Neuronal stem cell (in vitro differentiated cells): ENCODE measurements at regions not wholly inside any gene's neighbourhood (a gene's known extent, or its start where the extent isn't known, plus 50 kb on each side); places are given as distances from the start of the nearest gene placed in this dataset.

ENCODE experiments used
- DNase-seq: peaks from one replicate; pipeline ENCODE4 v3.0.0-alpha.2; 2013; ENCODE audit warnings: low spot score
- H2AFZ ChIP-seq: one replicate; pipeline ENCODE4 v1.6.1; 2013; ENCODE audit warnings: mild to moderate bottlenecking, low read length, inconsistent platforms
- H2AK5ac ChIP-seq: 2 replicates; pipeline ENCODE4 v1.6.1; 2013; ENCODE audit warnings: low read depth, mild to moderate bottlenecking, inconsistent platforms, low read length, moderate library complexity, mixed read lengths
- H2BK120ac ChIP-seq: 2 replicates; pipeline ENCODE4 v1.6.1; 2013; ENCODE audit warnings: low read depth, mild to moderate bottlenecking, inconsistent platforms, low read length, moderate library complexity, mixed read lengths
- H2BK12ac ChIP-seq: one replicate; pipeline ENCODE4 v1.6.1; 2013; ENCODE audit warnings: low read length, inconsistent platforms
- H2BK15ac ChIP-seq: 2 replicates; pipeline ENCODE4 v1.6.1; 2013; ENCODE audit warnings: mild to moderate bottlenecking, low read length, inconsistent platforms, mixed read lengths
- H2BK5ac ChIP-seq: one replicate; pipeline ENCODE4 v1.6.1; 2013; ENCODE audit warnings: inconsistent platforms, mild to moderate bottlenecking, low read length, moderate library complexity
- H3K14ac ChIP-seq: one replicate; pipeline ENCODE4 v1.6.1; 2013; ENCODE audit warnings: low read length, inconsistent platforms
- H3K18ac ChIP-seq: 2 replicates; pipeline ENCODE4 v1.6.1; 2013; ENCODE audit warnings: low read length, inconsistent platforms
- H3K23ac ChIP-seq: 2 replicates; pipeline ENCODE4 v1.6.1; 2013; ENCODE audit warnings: low read depth, mild to moderate bottlenecking, mixed read lengths, low read length, inconsistent platforms; ENCODE audit not compliant: poor library complexity
- H3K27ac ChIP-seq: replicated peaks from 3 replicates; pipeline ENCODE4 v1.5.1; 2013; ENCODE audit warnings: low read length, inconsistent platforms
- H3K27me3 ChIP-seq, 3 experiments: 2 replicates each; pipeline ENCODE4 v1.6.1; 2013; ENCODE audit warnings: low read length in 3 of 3, mild to moderate bottlenecking in 2 of 3, inconsistent platforms in 1 of 3, low read depth in 1 of 3, mixed read lengths in 1 of 3, moderate library complexity in 1 of 3; ENCODE audit not compliant: control insufficient read depth in 3 of 3, insufficient read depth in 3 of 3
- H3K36me3 ChIP-seq, 2 donors: replicated peaks in 1 of 2; 2 replicates each; pipeline ENCODE4 v1.6.1; 2013; ENCODE audit warnings: low read length in 2 of 2; ENCODE audit not compliant: control insufficient read depth in 2 of 2, insufficient read depth in 2 of 2
- H3K4ac ChIP-seq: 2 replicates; pipeline ENCODE4 v1.6.1; 2013; ENCODE audit warnings: inconsistent platforms, mild to moderate bottlenecking, low read length, moderate library complexity
- H3K4me1 ChIP-seq, 2 donors: 1 replicate in 1 of 2; 2 replicates in 1 of 2; pipeline ENCODE4 v1.6.1; 2013; ENCODE audit warnings: low read length in 2 of 2, low read depth in 1 of 2; ENCODE audit not compliant: control insufficient read depth in 2 of 2, insufficient read depth in 1 of 2
- H3K4me2 ChIP-seq: one replicate; pipeline ENCODE4 v1.6.1; 2013; ENCODE audit warnings: mild to moderate bottlenecking, low read length, inconsistent platforms; ENCODE audit not compliant: insufficient read depth, poor library complexity, severe bottlenecking
- H3K4me3 ChIP-seq, 2 donors: 2 replicates each; pipeline ENCODE4 v1.5.1; 2013; ENCODE audit warnings: low read length in 2 of 2, mild to moderate bottlenecking in 2 of 2, inconsistent platforms in 1 of 2, moderate library complexity in 1 of 2
- H3K79me1 ChIP-seq: one replicate; pipeline ENCODE4 v1.6.1; 2013; ENCODE audit warnings: low read depth, mild to moderate bottlenecking, inconsistent platforms, low read length, moderate library complexity
- H3K9ac ChIP-seq: one replicate; pipeline ENCODE4 v1.6.1; 2013; ENCODE audit warnings: mild to moderate bottlenecking, low read depth, low read length, inconsistent platforms; ENCODE audit not compliant: poor library complexity
- H3K9me3 ChIP-seq, 2 donors: replicated peaks in 1 of 2; 2 replicates each; pipeline versions ENCODE3 to v1.6.1; 2013; ENCODE audit warnings: low read length in 2 of 2, mild to moderate bottlenecking in 2 of 2, inconsistent platforms in 1 of 2, low read depth in 1 of 2, mixed read lengths in 1 of 2, moderate library complexity in 1 of 2; ENCODE audit not compliant: control insufficient read depth in 2 of 2, insufficient read depth in 1 of 2
- H4K8ac ChIP-seq: one replicate; pipeline ENCODE4 v1.6.1; 2013; ENCODE audit warnings: low read depth, mild to moderate bottlenecking, inconsistent platforms, low read length, moderate library complexity
- H4K91ac ChIP-seq: one replicate; pipeline ENCODE4 v1.6.1; 2013; ENCODE audit warnings: low read length, low read depth, mild to moderate bottlenecking, inconsistent platforms; ENCODE audit not compliant: poor library complexity
- WGBS, 2 donors: extraction: QIAGEN DNeasy Blood & Tissue Kit; methylation state at CpG; one replicate each; pipeline ENCODE4 v1.1.7; 2013; ENCODE audit warnings: missing lambda C conversion rate in 2 of 2, mixed read lengths in 1 of 2; ENCODE audit not compliant: insufficient read length in 2 of 2, insufficient replicate concordance in 1 of 2; ENCODE audit errors: extremely low coverage in 2 of 2; 5-methylcytosine and 5-hydroxymethylcytosine counted together

DNA sequence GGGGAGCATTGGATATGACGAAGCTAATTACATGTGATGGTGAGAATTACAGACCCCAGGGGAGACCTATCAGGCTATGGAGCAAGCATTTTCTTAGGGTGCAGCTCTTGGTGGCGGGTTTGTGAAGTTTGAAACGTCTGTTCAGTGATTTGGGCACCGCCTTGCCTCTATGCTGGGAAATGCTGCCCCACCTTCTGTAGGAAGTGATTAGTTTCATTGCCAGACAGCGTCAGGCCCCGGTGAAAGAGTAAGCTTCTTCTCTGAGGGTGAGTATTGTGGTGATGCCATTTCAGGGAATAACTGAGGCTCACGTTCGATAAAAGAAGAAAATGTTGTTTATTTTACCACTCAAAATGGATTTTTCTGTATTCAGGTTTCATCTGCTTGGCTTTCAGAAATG, 186.2 kb upstream of the CDH2 start:
- H3K14ac ChIP-seq = no peak overlapping the region
- H2BK15ac ChIP-seq = no peak overlapping the region
- no peak overlapping the region for H2BK5ac ChIP-seq
- H3K36me3 ChIP-seq = no peaks in the 10 kb centered on the region
- H3K4ac ChIP-seq = no peak overlapping the region
- no peak overlapping the region for H2BK120ac ChIP-seq
- no peak overlapping the region for H4K8ac ChIP-seq
- H3K79me1 ChIP-seq = no peaks in the 10 kb centered on the region
- H3K23ac ChIP-seq = no peak overlapping the region
- no peak overlapping the region for H2AFZ ChIP-seq
- no peak overlapping the region for H2BK12ac ChIP-seq
- no CpG with 5 or more reads among the region's 8 CpGs for WGBS, 2 donors
- peaks cover 0 to 3% of the 10 kb centered on the region in 2 donors for H3K9me3 ChIP-seq
- no peak overlapping the region for H4K91ac ChIP-seq
- H3K9ac ChIP-seq = no peak overlapping the region
- H3K4me2 ChIP-seq = no peak overlapping the region
- no peaks in the 10 kb centered on the region for H3K27me3 ChIP-seq
- no peak overlapping the region for H3K18ac ChIP-seq
- no peak overlapping the region for H3K27ac ChIP-seq
- no peaks in the 10 kb centered on the region for H3K4me1 ChIP-seq
- no peak for DNase-seq
- no peak overlapping the region for H3K4me3 ChIP-seq
- H2AK5ac ChIP-seq = no peak overlapping the region

DNA sequence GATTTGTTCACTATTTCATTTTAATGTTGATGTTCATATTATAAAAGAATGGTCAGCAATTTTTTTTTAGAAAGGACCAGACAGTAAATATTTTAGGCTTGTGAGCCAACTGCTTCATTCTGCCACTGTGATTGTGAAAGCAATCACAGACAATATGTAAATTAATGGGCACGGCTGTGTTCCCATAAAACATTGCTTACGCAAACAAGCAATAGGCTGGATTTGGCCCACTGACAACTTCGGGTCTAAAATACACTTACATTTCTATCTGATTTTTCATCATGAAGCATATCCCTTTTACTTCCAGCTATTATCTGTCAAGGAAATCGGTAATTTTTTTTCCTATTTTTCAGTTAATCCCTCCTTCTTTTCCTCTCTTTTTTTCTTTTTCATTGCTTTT, 182.2 kb upstream of the CDH2 start:
- no CpG with 5 or more reads among the region's 4 CpGs for WGBS, 2 donors
- Histone ChIP-seq H2AFZ (no peak overlapping the region), H3K9me3 (peaks cover 0 to 3% of the 10 kb centered on the region in 2 donors), H2AK5ac (no peak overlapping the region), H3K36me3 (no peaks in the 10 kb centered on the region), H3K4me2 (no peak overlapping the region), H3K79me1 (no peaks in the 10 kb centered on the region), H3K4me1 (no peaks in the 10 kb centered on the region), H3K14ac (no peak overlapping the region), H2BK120ac (no peak overlapping the region), H3K4ac (no peak overlapping the region), H3K18ac (no peak overlapping the region), H4K8ac (no peak overlapping the region), H3K27me3 (no peaks in the 10 kb centered on the region), H3K23ac (no peak overlapping the region), H4K91ac (no peak overlapping the region), H2BK15ac (no peak overlapping the region), H2BK12ac (no peak overlapping the region), H3K27ac (no peak overlapping the region), H3K9ac (no peak overlapping the region), H2BK5ac (no peak overlapping the region), H3K4me3 (no peak overlapping the region)
- no peak for DNase-seq

DNA sequence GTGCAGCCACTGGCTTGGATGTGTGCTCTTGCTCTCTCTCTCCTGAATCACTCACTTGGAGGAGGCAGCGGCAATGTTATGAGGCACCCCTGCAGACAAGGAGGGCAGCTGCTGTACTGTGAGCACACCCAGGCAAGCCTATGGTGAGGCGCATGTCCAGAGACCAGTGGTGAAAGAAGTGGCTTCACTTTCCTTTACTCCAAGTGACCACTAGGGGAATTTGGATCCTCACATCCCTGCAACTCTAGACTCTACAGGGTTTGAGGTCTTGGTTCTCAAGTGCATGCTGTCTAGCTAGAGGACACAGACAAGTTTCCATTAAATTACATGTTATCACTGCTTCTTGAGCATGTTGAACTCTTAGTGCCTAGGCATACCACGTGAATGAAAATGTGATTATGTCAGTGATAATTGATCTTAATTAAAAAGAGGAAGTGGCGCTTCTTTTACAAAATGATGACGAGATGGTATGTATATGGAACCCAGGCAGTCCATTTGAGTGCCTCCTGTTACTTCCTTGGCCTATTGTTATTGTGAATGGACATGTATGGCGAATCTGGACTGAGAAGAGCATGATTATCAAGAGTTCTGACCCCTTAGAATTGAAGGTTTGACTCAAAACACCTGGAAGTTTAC, 181.0 kb upstream of the CDH2 start:
- Histone ChIP-seq H2AFZ (no peak overlapping the region), H4K91ac (no peak overlapping the region), H3K4me1 (no peaks in the 10 kb centered on the region), H3K27ac (no peak overlapping the region), H3K14ac (no peak overlapping the region), H2BK5ac (no peak overlapping the region), H3K9ac (no peak overlapping the region), H3K18ac (no peak overlapping the region), H3K23ac (no peak overlapping the region), H3K27me3 (no peaks in the 10 kb centered on the region), H3K36me3 (no peaks in the 10 kb centered on the region), H3K4me2 (no peak overlapping the region), H2AK5ac (no peak overlapping the region), H2BK12ac (no peak overlapping the region), H3K4me3 (no peak overlapping the region), H3K4ac (no peak overlapping the region), H2BK15ac (no peak overlapping the region), H4K8ac (no peak overlapping the region), H2BK120ac (no peak overlapping the region), H3K9me3 (peaks cover 0 to 3% of the 10 kb centered on the region in 2 donors), H3K79me1 (no peaks in the 10 kb centered on the region)
- WGBS, 2 donors = no CpG with 5 or more reads among the region's 6 CpGs
- DNase-seq = no peak

DNA sequence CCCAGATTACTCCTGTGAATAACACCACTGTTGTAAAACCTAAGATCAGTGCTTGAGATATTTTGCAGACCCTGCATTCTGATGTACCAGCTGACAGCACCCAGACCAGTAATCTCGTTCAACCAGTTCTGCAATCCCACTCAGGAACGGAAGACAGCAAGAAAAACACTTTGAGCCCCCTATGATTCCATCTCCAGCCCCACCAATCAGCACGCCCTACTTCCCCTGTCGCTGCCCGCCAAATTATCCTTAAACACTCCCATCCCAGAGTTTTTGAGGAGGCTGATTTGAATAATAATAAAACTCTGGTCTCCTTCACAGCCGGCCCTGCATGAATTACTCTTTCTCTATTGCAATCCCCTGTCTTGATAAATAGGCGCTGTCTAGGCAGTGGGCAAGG, 173.9 kb upstream of the CDH2 start:
- no peak overlapping the region for H3K4me2 ChIP-seq
- no peaks in the 10 kb centered on the region for H3K27me3 ChIP-seq
- DNase-seq = no peak
- no CpG with 5 or more reads among the region's 7 CpGs for WGBS, 2 donors
- H3K4ac ChIP-seq = no peak overlapping the region
- H3K36me3 ChIP-seq = no peaks in the 10 kb centered on the region
- H3K14ac ChIP-seq = no peak overlapping the region
- H3K18ac ChIP-seq = no peak overlapping the region
- no peak overlapping the region for H4K8ac ChIP-seq
- no peak overlapping the region for H2BK5ac ChIP-seq
- H3K23ac ChIP-seq = no peak overlapping the region
- H2BK120ac ChIP-seq = no peak overlapping the region
- no peaks in the 10 kb centered on the region for H3K79me1 ChIP-seq
- no peaks in the 10 kb centered on the region for H3K9me3 ChIP-seq
- H3K9ac ChIP-seq = no peak overlapping the region
- H3K27ac ChIP-seq = no peak overlapping the region
- no peak overlapping the region for H2BK12ac ChIP-seq
- H4K91ac ChIP-seq = no peak overlapping the region
- H2AK5ac ChIP-seq = no peak overlapping the region
- H3K4me1 ChIP-seq = no peaks in the 10 kb centered on the region
- H2BK15ac ChIP-seq = no peak overlapping the region
- no peak overlapping the region for H2AFZ ChIP-seq
- H3K4me3 ChIP-seq = no peak overlapping the region
